WTC11 (cell line): ENCODE measurements at regions not wholly inside any gene's neighbourhood (a gene's known extent, or its start where the extent isn't known, plus 50 kb on each side); places are given as distances from the start of the nearest gene placed in this dataset.

Source experiments
- CTCF ChIP-seq: fragments of 200-600 bp; IDR thresholded peaks from 2 replicates; pipeline ENCODE4 v1.8.0; 2022; ENCODE audit warnings: antibody characterized with exemption
- E2F5 ChIP-seq: sonication (generic); formaldehyde crosslinking; IDR thresholded peaks from 2 replicates; pipeline ENCODE4 v1.8.1; 2022; ENCODE audit warnings: mild to moderate bottlenecking, moderate library complexity, missing genetic modification reagents
- NR1H2 ChIP-seq: sonication (generic); formaldehyde crosslinking; IDR thresholded peaks from 2 replicates; pipeline ENCODE4 v1.9.0; 2021; ENCODE audit warnings: mild to moderate bottlenecking, moderate library complexity, missing genetic modification reagents
- NR3C1 ChIP-seq: sonication (generic); formaldehyde crosslinking; conservative IDR thresholded peaks from 2 replicates; pipeline ENCODE4 v1.8.1; 2023; ENCODE audit warnings: low read depth, mild to moderate bottlenecking, missing genetic modification reagents
- USF2 ChIP-seq: sonication (generic); formaldehyde crosslinking; IDR thresholded peaks from 2 replicates; pipeline ENCODE4 v1.8.1; 2023; ENCODE audit warnings: mild to moderate bottlenecking, missing genetic modification reagents, moderate library complexity

- TF ChIP-seq E2F5 (CRISPR knock-in tag), result no peak
- TF ChIP-seq CTCF, result no peak
- TF ChIP-seq NR1H2, result no peak
- TF ChIP-seq USF2 (CRISPR knock-in tag), result no peak
- no peak for TF ChIP-seq NR3C1 (CRISPR knock-in tag)
These were observed 214.5 kb upstream of the CNTNAP2 start for GRCh38 chr7:145902123-145902522.
